ENCODE measurements at regions not wholly inside any gene's neighbourhood (a gene's known extent, or its start where the extent isn't known, plus 50 kb on each side); places are given as distances from the start of the nearest gene placed in this dataset.

GRCh38 chr6:164163239-164163638, 748.7 kb downstream of the QKI start:
- dilution Hi-C loops (cut with HindIII; ENCODE audit: low sequenced_read_pairs, unreplicated experiment) (no loop called here), intact Hi-C loops (cut with micrococcal nuclease) (no loop called here), in situ Hi-C loops (cut with MboI; ENCODE audit: low sequenced_read_pairs) (no loop called here)
- Histone ChIP-seq H3K27me3 (ENCODE audit: control insufficient read depth, insufficient read depth, low read length) (no peaks in the 10 kb centered on the region), H3K23ac (ENCODE audit: low read depth, low read length) (no peak overlapping the region), H4K91ac (ENCODE audit: insufficient read depth, low read depth, low read length) (no peak overlapping the region), H2AFZ (replicated peaks; ENCODE audit: low read length, poor library complexity) (no peak overlapping the region), H2AK5ac (ENCODE audit: low read depth, low read length) (no peak overlapping the region), H3K36me3 (ENCODE audit: control insufficient read depth, insufficient read depth, low read length) (no peaks in the 10 kb centered on the region), H3K4ac (ENCODE audit: low read depth, low read length) (no peak overlapping the region), H4K20me1 (ENCODE audit: insufficient read depth, low read length) (no peaks in the 10 kb centered on the region), H4K5ac (ENCODE audit: low read depth, low read length) (no peak overlapping the region), H2BK120ac (ENCODE audit: low read depth, low read length) (no peak overlapping the region), H3K79me1 (ENCODE audit: low read depth in 1 of 2, low read length in 2 of 2) (no peaks in the 10 kb centered on the region), H2BK15ac (ENCODE audit: low read depth, low read length) (no peak overlapping the region), H3K4me1 (ENCODE audit: control insufficient read depth, insufficient read depth, low read length) (no peaks in the 10 kb centered on the region), H2AK9ac (replicated peaks; ENCODE audit: low read depth, low read length, poor library complexity) (no peak overlapping the region), H3K9me1 (ENCODE audit: insufficient read depth, low read length) (no peaks in the 10 kb centered on the region), H3K4me2 (ENCODE audit: low read depth, low read length) (no peak overlapping the region), H2BK5ac (ENCODE audit: low read depth, low read length, poor library complexity, severe bottlenecking) (no peak overlapping the region), H3K27ac (ENCODE audit: insufficient read depth, low read length) (no peak overlapping the region), H3K4me3 (ENCODE audit: insufficient read depth, low read depth, low read length) (no peak overlapping the region), H3K14ac (replicated peaks; ENCODE audit: low read depth, low read length) (no peak overlapping the region), H2BK20ac (ENCODE audit: low read depth, low read length) (no peak overlapping the region), H4K8ac (ENCODE audit: low read depth in 2 of 2, low read length in 2 of 2) (no peak overlapping the region), H3K56ac (ENCODE audit: extremely low read depth, insufficient read depth, low read length) (no peak overlapping the region), H3K18ac (ENCODE audit: low read depth, low read length) (no peak overlapping the region), H3K9ac (ENCODE audit: low read depth, low read length) (no peak overlapping the region), H3K9me3 (ENCODE audit: control insufficient read depth, insufficient read depth, low read length) (peaks cover 21% of the 10 kb centered on the region)
- ChIA-PET POLR2A (ENCODE audit: unreplicated experiment) (interaction anchor here (0.6 kb wide), 1 partner anchor 17 kb away, joined by 4 read pairs; no protein-coding TSS in a partner anchor), CTCF (no interaction called here)
- 88% methylated on average over 1 of the region's 3 CpGs; no CpG with 5 or more reads in 1 of the 2 experiments for WGBS, 2 experiments (ENCODE audit: extremely low coverage in 2 of 2, insufficient read length in 1 of 2)
- DNase-seq (no peak), ATAC-seq (ENCODE audit: low read depth) (no peak)
- TF ChIP-seq CHD1 (IDR thresholded peaks at IDR 0.05; ENCODE audit: low read depth, low read length) (no peak), POLR2A (IDR thresholded peaks at IDR 0.05; ENCODE audit: low read depth, low read length) (no peak), MAFK (IDR thresholded peaks at IDR 0.05; ENCODE audit: low read depth, low read length) (no peak), RCOR1 (IDR thresholded peaks at IDR 0.05; ENCODE audit: insufficient replicate concordance, low read length) (no peak), MAZ (IDR thresholded peaks at IDR 0.05; ENCODE audit: borderline replicate concordance, low read depth, low read length) (no peak), NFE2L2 (IDR thresholded peaks at IDR 0.05; ENCODE audit: low read depth, low read length) (no peak), RFX5 (IDR thresholded peaks at IDR 0.05; ENCODE audit: low read depth, low read length) (no peak), CEBPB (IDR thresholded peaks at IDR 0.05; ENCODE audit: low read depth, low read length) (no peak), SMC3 (IDR thresholded peaks at IDR 0.05; ENCODE audit: low read depth, low read length) (no peak), MXI1 (IDR thresholded peaks at IDR 0.05; ENCODE audit: borderline replicate concordance, low read depth, low read length) (no peak), RAD21 (IDR thresholded peaks at IDR 0.05; ENCODE audit: low read length) (no peak), BHLHE40 (IDR thresholded peaks at IDR 0.05; ENCODE audit: low read depth, low read length) (no peak)
- TF ChIP-seq, protein P1, sequence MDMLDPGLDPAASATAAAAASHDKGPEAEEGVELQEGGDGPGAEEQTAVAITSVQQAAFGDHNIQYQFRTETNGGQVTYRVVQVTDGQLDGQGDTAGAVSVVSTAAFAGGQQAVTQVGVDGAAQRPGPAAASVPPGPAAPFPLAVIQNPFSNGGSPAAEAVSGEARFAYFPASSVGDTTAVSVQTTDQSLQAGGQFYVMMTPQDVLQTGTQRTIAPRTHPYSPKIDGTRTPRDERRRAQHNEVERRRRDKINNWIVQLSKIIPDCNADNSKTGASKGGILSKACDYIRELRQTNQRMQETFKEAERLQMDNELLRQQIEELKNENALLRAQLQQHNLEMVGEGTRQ (IDR thresholded peaks at IDR 0.05; ENCODE audit: low read depth, low read length): no peak
- TF ChIP-seq, protein P2, sequence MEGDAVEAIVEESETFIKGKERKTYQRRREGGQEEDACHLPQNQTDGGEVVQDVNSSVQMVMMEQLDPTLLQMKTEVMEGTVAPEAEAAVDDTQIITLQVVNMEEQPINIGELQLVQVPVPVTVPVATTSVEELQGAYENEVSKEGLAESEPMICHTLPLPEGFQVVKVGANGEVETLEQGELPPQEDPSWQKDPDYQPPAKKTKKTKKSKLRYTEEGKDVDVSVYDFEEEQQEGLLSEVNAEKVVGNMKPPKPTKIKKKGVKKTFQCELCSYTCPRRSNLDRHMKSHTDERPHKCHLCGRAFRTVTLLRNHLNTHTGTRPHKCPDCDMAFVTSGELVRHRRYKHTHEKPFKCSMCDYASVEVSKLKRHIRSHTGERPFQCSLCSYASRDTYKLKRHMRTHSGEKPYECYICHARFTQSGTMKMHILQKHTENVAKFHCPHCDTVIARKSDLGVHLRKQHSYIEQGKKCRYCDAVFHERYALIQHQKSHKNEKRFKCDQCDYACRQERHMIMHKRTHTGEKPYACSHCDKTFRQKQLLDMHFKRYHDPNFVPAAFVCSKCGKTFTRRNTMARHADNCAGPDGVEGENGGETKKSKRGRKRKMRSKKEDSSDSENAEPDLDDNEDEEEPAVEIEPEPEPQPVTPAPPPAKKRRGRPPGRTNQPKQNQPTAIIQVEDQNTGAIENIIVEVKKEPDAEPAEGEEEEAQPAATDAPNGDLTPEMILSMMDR (conservative IDR thresholded peaks at IDR 0.05; ENCODE audit: low read depth, low read length): no peak
- TF ChIP-seq, protein P3, sequence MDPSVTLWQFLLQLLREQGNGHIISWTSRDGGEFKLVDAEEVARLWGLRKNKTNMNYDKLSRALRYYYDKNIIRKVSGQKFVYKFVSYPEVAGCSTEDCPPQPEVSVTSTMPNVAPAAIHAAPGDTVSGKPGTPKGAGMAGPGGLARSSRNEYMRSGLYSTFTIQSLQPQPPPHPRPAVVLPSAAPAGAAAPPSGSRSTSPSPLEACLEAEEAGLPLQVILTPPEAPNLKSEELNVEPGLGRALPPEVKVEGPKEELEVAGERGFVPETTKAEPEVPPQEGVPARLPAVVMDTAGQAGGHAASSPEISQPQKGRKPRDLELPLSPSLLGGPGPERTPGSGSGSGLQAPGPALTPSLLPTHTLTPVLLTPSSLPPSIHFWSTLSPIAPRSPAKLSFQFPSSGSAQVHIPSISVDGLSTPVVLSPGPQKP (IDR thresholded peaks at IDR 0.05; ENCODE audit: borderline replicate concordance, low read depth, low read length): no peak
- BruUV-seq (replicated peaks): no TSS peak

Data from IMR-90 (cell line).